HG03135 (cell line): ENCODE measurements at regions not wholly inside any gene's neighbourhood (a gene's known extent, or its start where the extent isn't known, plus 50 kb on each side); places are given as distances from the start of the nearest gene placed in this dataset.

ENCODE experiments used
- ATAC-seq: cut with Tn5 transposase; IDR thresholded peaks from one replicate; pipeline ENCODE4 v1.9.1; 2021; ENCODE audit warnings: mild to moderate bottlenecking, moderate library complexity; ENCODE audit not compliant: unreplicated experiment

DNA sequence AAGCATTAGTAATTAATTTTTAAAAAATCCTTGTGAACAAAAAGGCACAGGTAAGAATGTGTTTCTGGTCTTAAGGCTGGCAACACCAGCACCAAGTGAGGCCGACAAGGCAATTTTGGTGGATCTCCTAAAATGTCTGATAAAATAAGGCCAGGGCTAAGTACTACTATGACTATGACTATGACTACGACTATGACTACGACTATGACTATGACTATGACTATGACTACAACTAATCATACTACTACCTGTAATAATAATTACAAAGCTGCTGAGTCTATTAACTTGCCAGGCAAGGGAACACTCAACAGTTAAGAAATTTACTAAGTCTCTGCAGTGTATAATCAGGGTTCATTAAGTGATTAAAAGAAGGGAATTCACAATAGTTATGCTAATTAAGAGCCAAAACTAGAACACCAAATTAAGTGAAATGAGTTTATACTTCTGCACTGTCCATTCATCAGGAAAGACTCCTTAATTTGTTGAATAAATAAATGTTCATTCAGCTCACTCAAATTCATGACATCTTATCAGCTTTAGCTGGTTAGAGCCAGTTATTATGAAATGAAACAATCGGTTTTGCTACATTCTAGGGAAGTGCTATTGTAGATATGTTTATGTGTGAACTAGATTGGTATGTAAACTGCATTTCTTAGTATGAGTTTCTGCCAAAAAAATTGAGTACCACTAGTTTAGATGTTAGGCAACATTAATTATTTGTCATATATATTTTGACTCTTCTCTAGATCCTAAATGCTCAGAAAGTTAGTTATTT is 1626.2 kb upstream of the PCDH20 start:
- no peak for ATAC-seq

DNA sequence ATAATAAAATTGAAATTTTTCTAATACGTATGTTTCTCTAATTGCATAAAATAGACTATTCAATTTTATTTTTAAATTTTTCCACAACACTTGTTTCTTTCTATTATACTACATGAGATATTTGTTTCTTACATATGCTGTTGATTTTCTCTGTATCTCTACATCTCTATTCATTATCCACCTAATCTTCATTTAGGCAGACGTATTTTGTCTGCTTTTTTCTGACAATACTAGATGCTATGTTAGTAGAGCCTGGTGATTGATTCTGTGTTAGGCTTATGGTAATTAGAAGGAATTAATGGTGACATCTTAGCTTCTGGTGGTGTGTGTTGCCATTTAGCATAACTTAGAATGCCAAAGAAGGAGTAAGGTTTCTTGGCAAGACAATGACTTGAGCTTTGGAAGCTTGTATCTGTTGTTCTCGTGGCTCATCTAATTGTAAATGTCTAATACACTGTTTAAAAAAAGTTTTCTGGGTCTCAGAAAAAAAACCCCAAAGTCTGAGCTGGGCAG is 1610.7 kb upstream of the PCDH20 start:
- ATAC-seq, result no peak

DNA sequence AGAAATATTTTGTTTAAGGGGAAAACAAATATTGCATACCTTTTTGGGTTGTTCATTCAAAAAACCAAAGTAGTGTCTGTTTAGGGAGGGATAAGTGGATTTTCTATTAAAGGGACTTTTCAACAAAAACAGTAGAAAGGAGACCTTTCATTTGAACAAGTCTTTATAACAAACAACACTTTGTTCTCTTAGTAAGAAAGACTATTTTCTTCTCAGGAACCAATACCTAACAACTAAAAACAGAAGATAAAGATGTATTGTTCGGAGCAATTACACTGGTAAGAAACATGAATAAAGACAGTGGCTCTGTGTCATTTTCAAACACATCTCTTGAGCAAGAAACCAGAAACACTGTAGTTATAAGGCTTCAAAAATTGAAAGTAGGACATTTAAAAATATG is 1610.1 kb upstream of the PCDH20 start:
- ATAC-seq, result no peak

DNA sequence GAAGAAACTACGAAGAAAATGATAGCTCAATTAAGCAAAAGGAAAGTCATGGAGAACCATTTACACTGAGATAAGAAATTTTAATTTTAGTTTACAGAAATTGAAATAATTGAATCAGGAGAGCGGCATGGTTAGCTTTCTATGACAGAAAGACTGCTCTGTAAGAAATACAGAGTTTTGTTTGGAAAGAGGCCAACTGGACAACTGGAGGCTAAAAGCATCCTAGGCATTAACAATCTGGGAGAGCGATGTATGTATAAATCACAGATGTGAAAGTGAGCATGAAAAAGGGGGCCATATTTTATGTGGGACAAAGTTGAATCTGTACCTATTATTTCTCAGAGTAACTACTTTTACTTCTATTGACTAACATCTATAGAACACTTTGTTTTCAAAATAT is 1608.8 kb upstream of the PCDH20 start:
- ATAC-seq, result no peak

DNA sequence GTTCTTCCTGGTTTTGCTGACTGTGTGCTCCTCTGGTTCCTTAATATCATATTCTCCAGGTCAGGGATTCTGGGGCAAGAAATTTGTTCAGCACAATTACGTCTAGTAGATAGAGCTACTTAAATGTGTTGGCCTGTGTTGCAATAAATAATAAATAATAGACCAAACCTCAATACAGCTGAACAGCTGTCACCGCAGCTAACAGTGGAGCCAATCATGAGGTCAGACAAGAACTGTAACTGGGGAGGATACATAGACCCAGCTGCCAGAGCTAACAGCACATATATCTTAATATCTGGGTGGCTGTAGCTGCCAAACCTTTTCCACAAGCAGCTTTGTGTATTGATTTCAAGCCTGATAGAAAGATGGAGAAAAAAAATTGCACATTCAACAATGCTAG is 1596.3 kb upstream of the PCDH20 start:
- ATAC-seq, result no peak

DNA sequence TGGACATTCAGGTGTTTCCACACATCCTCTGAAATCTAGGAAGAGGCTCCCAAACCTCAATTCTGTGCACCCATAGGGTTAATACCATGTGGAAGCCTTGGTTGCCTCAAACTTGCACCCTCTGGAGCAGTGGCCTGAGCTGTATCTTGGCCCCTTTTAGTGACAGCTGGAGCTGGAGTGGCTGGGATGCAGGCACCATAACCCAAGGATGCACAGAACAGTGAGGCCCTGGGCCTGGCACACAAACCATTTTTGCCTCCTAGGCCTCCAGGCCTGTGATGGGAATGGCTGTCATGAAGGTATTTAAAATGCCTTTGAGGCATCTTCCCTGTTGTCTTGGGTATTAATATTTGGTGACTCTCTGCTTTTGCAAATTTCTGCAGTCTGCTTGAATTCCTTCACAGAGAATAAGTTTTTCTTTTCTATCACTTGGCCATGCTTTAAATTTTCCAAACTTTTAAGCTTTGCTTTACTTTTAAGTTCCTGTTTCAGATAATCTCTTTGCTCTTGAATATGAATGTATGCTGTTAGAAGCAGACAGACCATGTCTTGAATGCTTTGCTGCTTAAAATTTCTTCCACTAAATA is 1594.5 kb upstream of the PCDH20 start:
- ATAC-seq, result no peak

DNA sequence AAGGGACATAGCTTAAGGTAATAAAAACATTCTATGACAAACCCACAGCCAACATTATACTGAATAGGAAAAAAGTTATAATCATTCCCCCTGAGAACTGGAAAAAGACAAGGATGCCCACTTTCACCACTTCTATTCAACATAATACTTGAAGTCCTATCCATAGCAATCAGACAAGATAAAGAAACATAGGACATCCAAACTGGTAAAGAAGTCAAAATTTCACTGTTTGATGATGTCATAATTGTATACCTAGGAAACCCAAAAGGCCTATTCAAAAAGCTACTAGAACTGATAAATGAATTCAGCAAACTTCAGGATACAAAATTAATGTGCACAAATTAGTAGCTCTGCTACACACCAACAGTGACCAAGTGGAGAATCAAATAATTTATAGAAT is 1590.0 kb upstream of the PCDH20 start:
- ATAC-seq, result no peak

DNA sequence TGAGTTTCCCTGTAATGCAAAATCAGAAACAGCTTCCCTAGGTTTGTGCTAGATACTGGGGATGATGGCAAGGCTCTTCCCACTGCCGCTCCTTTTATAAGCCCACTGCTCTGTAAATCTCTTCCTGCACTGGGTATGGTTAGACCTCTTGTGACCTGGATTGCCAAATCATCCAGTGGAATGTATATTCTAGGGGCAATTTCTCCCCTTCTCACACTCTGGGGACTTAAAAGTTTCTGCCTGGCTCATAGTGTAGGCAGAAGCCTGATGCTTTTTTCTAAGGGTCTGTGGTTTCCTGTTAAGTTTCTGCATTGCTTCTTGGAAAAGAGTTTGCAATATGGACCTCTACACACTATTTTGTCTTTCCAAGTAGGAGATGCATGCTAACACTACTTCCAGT is 1582.0 kb upstream of the PCDH20 start:
- ATAC-seq, result no peak

DNA sequence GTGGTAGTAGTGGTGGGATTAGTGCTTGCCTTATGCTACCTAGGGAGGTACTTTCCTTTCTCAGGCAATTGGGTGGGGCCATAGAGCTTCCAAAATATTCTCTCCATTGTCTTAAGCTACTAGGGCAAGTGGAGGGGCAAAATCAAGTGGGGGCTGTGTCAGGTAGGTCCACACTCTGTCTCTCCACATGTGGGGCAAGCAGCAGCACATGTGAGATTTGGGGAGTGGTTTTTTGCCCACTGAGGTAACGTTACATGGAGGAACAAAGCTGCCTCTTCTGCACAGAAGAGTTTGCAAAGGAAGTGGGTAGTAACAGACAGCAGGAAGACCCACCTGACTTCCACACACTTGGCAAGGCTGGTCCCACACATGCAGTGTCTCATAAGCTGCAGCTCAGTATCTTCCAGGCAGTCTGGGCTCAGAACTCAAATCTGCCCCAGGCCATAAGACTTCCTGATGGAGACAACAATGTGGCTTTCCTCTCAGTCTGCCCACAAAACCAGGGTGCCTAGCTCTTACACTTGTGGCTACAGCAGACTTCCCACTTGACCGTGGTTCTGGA is 1581.5 kb upstream of the PCDH20 start:
- ATAC-seq, result no peak

DNA sequence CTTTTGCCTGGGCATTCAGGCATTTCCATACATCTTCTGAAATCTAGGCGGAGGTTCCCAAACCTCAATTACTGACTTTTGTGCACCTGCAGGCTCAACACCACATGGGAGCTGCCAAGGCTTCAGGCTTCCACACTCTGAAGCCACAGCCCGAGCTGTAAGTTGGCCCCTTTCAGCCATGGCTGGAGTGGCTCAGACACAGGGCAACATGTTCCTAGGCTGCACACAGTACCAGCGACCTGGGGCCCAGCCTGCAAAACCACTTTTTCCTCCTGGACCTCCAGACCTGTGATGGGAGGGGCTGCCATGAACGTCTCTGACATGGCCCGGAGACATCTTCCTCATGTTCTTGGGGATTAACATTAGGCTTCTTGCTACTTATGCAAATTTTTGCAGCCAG is 1558.2 kb upstream of the PCDH20 start:
- ATAC-seq, result no peak

DNA sequence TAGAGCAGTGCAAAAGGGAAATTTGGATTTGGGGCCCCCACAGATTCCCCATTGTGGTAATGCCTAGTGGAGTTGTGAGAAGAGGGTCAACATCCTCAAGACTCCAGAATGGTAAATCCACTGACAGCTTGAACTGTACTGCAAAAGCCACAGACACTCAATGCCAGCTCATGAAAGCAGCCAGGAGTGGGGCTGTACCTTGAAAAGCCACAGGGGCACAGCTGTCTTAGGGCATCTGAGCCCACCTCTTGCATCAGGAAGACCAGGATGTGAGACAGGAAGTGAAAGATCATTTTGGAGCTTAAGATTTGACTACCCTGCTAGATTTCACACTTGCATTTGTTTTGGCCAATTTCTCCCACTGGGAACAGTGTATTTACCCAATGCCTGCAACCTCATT is 1548.9 kb upstream of the PCDH20 start:
- no peak for ATAC-seq

DNA sequence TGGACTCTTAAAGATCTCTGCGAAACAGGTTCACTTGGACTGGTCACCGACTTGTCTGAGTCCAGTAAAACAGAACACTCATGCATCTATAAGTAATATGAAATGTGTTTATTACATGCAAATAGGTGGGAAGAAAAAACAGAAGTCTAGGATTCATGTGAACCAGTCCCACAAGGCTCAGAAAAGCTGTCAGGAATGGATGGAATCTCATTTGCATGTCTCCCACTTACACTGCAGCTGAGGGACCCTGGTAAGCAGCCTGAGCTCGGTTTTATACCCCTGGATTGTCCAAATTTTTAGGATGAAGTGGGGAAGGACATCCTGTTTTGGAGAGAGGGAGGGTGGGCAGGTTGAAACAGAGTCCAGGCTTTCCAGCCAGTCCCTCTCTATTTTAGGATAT is 1545.1 kb upstream of the PCDH20 start:
- ATAC-seq, result no peak

DNA sequence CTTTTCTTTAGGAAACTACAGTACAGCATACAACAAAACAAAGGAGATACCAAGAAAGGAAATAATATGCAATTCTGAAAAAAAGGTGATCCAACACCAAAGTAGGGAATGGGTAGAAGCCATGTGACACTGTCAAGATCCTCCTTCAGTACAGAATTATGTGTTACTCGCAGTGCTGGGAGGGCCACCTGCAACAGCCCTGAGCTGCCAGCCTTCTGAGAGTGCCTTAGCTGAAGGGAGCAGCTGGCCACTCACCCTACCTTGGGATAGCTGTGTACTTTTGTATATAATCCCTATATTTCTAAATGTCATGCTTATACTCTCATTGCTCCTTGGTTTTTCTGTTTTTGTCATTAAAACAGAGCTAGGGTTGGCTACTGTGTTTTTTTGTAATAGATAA is 1518.2 kb upstream of the PCDH20 start:
- ATAC-seq, result no peak

DNA sequence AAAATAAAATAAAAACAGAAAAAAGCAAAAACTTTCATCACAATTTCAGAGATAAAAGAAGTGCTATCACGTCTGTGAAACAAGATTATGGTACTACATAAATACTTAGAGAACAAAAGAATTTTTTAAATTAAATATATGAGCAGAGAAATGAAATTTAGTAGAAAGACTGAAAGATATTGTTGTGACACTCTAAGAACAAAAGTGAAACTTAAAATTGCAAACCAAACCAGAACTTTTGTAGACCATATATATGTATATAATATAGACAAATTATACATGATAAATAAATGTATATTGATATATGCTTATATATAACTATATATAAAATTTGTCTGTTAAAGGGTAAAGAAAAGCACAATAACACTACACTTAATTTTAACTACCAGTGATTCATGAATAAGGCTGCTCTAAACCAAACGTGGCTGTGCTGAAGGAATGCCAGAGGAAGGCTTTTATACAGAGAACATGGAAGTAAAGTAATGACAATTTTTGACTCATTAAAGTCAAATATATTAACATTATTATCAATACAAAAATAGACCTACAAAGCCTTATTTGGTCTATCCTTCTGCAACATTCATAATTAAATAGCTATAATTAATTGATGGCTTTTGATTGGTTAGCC is 1516.7 kb upstream of the PCDH20 start:
- no peak for ATAC-seq

DNA sequence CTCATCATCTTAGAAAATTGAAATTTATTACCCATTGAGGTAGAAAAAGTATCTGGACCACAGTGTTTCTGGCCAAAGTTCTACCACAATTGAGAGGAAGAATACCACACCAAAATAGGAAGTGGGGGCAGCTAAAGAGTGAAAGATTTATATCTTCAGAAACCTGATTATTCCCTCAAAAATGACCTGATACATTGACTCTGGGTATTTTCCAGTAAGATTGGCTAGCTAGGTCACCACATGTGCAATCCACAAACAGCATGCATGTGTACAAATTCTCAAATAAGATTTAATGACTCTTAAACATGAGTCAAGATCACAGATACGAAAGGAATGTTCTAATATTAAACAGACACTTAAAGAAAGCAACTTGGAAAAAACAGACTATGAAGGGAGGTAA is 1516.2 kb upstream of the PCDH20 start:
- ATAC-seq, result no peak

DNA sequence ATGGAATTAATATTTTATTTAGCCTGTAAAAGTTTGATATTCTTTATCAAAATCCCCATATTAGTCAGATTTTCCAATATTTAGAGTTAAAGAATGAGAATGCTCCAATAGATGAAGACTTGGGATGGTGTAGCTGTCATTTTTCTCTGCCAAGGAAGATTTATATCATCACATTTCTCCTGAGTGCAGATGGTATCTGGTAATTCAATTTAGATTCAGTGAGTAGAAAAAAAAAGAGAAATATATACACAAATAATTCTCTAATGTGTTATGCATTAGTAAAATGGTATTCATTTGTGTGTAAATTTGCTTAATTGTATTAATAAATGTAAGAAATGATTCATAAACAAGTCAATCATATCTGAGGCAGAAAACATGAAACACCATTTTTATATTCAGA is 1508.7 kb upstream of the PCDH20 start:
- no peak for ATAC-seq

DNA sequence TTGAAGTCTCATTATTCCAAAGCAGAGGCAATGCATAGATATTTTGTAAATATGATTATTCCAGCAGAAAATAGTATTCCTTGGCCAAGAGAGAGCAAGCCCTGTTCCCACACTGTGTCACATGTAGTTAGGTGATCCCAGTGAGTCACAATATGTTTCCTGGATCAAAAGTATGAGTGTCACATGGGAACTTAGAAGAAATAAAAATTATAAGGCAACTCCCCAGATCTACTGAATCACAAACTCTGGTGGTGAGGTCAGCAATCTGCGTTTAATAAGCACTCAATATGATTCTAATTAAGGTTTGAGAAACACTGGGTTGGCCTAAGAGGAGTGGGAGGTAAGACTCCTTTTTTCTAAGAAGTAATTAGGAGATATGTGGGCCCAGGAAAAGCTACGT is 1504.5 kb upstream of the PCDH20 start:
- ATAC-seq, result no peak

DNA sequence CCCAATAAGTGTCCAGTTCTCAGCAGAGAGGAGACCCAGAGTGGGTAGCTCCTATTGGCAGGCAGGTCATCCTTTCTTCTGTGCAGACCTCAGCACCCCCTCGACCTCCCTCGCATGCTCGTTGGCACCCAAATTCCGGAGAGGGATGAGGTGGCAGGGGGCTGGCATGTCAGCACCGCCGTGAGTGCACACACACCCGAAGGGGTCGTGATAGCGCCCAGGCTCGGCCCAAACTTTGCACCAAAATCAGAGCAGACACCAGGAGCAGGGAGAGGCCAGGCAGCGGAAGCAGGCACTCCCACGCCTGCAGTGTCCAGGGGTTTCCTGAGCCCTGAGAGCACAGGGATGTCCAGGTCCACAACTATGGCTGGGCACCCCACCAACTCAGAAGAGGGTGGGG is 1503.8 kb upstream of the PCDH20 start:
- ATAC-seq, result no peak

DNA sequence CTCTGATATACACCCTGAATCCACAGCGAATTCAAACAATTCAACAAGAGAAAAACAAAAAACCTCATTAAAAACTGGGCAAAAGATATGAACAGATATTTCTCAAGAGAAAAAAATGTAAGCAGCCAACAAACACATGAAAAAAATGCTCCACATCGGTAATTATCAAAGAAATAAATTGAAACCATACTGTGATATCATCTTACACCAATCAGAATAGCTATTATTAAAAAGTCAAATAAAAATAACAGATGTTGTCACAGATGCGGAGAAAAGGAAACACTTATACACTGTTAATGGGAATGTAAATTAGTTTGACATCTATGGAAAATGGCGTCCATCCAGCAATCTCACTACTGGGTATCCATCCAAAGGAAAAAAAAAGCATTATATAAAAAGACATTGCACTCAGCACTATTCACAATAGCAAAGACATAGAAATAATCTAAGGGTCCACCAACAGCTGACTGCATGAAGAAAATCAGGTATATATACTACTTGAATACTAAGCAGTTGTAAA is 1495.0 kb upstream of the PCDH20 start:
- ATAC-seq, result no peak

DNA sequence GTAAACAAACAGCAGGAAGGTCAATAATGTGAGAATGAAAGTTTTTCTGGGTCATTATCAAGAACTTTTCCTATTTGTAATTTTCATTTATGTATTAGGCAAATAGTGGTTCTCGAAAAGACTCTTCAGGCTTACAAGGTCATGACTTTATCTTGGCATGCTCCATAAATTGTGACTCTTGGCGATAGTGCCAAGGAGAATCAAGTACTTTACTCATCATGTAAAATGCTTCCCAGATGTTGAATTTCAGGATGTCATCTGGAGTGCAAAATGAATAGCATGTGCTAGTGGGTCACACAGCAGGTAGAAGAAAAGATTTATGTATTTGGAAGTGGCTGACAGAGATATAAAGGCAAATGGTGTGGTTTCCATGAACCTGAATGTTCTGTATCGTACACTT is 1492.7 kb upstream of the PCDH20 start:
- no peak for ATAC-seq

DNA sequence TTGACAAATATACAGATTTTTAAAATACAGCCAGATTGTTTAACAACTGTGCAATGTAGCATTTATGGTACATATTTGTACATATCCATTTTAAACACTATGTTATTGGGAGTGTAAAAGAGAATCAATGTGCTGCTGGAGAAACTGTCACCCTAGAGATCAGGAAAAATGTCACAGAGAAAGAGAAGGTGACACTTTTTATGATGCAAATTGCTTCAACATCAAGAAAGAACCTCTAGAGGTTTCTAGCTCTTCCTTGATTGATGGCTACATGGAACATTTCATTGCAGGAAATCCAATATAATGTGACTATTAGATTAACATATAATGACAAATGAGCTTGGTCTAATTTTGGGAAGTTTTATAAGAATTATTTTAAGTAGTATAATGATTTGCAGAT is 1491.2 kb upstream of the PCDH20 start:
- no peak for ATAC-seq

DNA sequence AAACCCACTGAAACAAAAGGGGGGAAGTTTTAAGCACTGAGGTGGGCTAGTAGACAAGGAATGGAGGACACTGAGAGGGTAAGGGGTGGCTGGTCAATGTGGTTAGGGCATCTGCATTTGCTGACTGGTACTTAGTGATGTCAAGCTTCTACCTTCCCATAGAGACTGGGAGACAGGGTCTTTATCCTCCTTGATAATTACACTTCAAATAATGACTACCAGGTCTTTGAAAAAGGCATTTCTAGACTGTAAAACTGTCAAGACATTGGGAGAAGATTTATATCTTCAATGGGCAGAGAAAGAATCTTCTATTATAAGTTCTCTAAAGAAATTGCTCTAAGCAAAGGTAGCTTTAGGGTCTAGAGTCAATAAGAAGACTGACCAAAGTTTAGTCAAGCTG is 1490.8 kb upstream of the PCDH20 start:
- no peak for ATAC-seq
